Stimulated activated CD8-positive, alpha-beta memory T cell treated with anti-CD3 and anti-CD28 coated beads, Interleukin-4, amount 100 ng/mL, for 48 hours (primary cell): ENCODE measurements at regions not wholly inside any gene's neighbourhood (a gene's known extent, or its start where the extent isn't known, plus 50 kb on each side); places are given as distances from the start of the nearest gene placed in this dataset.
"Not testable (repeated sequence)": the region's sequence is repeated elsewhere in the genome, so short reads cannot be mapped to it uniquely, and the experiment has no call there.

ENCODE experiments used
- DNase-seq: peaks from one replicate; pipeline ENCODE4 v3.0.0-alpha.2; 2020

GRCh38 chr10:65341323-65341925 lies 1584.4 kb upstream of the LRRTM3 start:
- DNase-seq = no peak

- no peak for DNase-seq
Measured at GRCh38 chr10:65342245-65342644, 1583.6 kb upstream of the LRRTM3 start.

DNA sequence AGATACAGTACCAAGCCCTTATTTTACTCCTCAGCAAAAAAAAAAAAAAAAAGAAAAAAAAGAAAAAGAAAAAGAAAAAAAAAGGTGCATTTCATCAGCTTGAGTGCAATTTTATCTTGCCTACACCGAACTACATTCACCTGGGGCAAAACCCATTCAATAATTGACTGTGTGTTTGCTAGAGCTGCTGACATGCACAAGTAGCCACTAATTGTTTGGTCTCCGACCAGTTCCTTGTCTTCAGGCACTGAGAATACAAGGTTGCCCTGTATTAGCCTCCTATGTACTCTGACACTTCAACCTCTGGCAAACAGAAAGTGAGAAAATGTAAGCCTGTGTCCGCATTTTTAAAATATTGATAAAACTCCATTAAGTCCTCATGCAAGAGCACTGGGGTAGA lies 1579.4 kb upstream of the LRRTM3 start:
- no peak for DNase-seq

- no peak for DNase-seq
Measured at GRCh38 chr10:65348637-65349036, 1577.2 kb upstream of the LRRTM3 start.

GRCh38 chr10:65350611-65351010 lies 1575.2 kb upstream of the LRRTM3 start:
- DNase-seq = no peak

DNA sequence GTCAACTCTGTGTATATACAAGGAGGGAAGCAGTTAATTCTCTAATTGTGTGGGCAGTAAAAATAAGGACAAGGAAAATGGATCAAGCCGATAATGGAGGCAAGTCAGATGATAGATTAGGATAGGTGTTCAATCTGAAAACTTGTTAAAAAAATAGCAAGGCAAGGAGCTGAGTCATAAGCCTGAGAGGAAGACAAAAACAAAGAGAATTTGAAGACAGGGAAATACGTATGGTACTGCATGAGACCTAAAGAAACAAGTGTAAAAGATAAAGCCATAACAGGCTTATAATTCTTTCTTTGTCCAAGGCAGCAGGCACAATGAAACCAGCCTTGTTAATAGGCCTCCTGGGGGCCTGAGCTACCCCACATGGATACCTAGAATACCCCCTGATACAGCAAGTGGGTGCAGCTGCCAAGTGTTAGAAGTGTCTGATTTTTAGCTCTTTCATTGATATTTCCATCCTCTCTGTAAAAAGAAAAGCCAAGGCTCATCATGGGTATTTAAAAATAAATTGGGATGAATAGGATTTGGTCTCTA lies 1570.6 kb upstream of the LRRTM3 start:
- no peak for DNase-seq

DNA sequence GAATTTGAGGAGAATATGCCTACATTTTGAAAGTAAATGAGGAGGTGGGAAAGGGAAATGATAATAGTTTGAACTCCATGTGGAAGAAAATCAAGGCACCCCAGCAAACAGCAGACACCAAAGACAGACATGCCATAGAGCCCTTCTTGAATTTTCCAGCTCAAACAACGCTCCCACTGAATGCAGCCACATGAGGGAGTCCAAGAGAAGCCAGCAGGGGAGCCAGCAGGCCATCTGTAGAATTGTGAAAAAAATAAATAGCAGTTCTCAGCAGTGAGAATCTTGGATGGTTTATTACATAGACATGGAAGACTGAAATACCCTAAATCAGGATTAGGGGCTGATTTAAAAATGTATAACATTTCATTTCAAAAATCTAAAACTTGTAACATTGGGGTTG lies 1567.3 kb upstream of the LRRTM3 start:
- DNase-seq = no peak

GRCh38 chr10:65360497-65360896 lies 1565.3 kb upstream of the LRRTM3 start:
- DNase-seq = no peak

- no peak for DNase-seq
Measured at GRCh38 chr10:65365878-65366277, 1560.0 kb upstream of the LRRTM3 start.

GRCh38 chr10:65367706-65368105 lies 1558.1 kb upstream of the LRRTM3 start:
- no peak for DNase-seq

- no peak for DNase-seq
Measured at GRCh38 chr10:65375528-65375927, 1550.3 kb upstream of the LRRTM3 start.

DNA sequence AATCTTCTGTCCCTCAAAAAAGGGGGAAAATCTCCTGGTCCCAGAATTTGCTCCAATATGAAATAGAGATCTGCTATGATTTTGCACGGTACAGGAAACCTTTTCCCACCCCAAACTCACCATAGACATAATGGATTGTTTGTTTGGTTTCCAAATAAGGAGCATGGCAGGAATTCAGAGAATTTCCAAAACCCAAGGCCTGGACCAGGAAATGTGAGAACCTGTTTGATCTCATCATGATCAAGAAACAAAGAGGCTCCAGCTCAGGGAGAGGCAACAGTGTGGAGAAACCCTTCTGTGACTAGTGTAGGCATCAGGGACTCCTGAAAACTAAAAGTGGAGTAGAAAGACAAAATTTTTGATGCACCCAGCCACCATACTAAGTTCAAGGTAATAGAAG lies 1548.1 kb upstream of the LRRTM3 start:
- DNase-seq = no peak

DNA sequence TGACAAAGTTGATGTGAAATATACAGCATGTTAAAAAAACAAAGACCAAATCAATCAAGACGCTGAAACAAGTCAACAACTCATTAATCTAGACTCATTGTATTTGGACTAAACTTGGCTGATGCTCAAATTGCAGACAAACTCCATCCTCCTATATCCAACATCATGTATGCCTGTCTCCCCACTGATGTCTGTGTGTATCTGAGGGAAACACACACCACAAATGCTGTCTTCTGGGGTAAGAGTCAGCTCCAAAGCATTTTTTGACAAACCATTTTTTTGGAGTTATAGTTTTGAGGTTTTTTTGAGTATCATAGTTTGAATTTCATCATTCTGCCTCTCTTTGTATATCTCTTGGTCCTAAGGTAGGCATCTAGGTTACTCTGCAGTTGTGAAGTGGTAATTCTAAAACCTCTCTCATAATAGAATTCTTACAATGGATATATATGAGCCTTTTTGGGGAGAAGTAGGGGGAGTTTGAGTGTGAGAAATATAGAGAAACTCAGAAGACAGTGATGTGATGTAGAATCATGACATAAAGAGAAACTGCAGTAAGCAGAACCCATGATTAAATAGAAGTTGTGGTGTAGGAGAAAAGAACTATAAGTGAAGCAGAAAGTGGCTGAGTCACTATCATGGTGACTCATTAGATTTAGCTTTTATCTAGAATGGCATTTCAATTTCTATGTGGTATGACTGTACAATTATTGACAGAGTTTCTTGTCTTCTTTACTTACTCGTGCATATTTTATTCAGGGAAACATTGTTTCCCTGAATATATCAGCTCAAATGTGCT lies 1531.1 kb upstream of the LRRTM3 start:
- no peak for DNase-seq

DNA sequence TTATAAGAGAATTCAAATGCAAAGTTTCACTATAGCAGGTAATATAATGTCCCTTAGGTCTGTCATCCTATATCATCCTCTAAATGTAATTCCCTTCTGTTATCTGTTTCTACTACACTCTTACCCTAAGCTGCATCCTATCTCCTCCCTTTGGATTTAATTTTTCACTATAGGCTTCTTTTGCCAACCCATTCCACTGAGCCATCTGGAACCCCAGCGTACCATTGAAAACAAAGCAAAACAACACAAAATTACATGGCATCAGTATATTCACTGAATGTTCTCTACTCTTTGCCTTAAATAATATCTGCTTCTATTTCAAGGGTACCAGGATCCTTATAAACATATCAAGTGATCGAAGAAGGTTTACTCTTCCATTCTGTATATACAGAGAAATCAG lies 1530.2 kb upstream of the LRRTM3 start:
- DNase-seq = no peak

DNA sequence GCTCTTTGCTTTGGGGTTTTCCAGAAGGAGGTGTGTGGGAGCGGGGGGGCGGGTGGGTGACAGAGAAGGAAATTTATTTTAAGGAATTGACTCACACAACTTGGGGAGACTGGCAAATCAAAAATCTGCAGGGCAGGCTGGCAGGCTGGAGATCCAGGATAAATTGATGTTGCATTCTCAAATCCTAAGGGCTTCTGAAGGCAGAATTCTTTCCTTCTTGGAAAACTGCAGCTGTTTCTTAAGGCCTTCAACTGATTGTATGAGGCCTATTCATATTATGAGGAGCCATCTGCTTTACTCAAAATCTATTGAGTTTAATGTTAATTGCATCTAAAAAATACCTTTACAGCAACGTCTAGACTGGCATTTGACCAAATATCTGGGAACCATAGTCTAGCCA lies 1528.8 kb upstream of the LRRTM3 start:
- no peak for DNase-seq

GRCh38 chr10:65408401-65408800 lies 1517.4 kb upstream of the LRRTM3 start:
- DNase-seq = no peak

DNA sequence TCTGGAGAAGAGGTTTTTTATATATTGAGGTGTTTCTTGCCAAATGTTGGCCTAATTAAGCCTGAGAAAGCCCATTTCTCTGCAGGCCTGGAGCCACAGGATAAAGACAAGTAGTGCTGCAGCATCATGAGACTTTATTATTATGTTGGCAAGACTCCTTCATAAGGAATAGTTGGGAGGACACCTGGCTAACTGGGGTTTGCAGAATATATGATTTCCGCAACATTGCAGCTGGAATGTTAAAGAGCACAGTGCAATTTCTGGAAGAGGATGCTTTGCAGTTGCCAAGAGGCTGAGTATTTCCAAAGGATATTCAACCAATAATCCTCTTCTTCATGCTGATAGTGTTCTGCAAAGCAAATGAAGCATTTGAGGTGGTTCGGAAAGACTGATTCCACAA lies 1512.8 kb upstream of the LRRTM3 start:
- DNase-seq = no peak

GRCh38 chr10:65415318-65415717 lies 1510.5 kb upstream of the LRRTM3 start:
- DNase-seq = no peak

DNA sequence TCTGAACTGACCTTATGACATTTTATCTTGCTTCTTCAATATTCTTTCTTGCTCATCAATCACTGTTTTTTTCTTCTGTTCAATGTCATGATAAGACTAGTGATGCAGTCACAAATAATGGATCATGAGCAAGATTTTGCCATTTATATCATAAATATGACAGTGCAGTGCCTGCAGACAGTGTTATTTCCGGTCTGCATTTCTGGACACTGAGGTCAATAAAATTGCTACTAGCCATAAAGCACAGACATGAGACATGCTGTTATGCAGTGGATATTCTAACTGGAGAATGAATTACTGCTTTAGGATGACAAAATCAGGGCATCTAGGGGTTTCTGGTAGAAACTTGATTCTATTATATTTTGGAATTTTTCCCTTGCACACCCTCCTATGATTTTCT lies 1509.7 kb upstream of the LRRTM3 start:
- DNase-seq = no peak

DNA sequence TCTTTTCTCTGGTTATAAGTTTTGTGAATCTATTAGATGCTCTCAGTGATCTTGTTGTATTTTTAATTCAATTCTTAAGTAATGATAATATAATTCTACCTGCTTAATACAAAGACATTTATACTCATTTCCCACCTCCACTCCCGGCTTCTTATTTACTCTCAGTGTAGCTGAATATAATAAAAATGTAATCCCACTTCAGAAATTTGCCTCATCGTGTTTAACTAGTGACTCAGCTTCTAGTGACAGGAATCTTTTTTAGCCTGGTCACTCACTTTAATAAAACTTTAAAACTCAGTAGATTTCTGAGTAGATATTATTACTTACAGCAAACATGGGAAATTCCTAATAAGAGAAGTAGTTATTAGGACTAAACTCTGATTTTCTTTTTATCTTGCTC lies 1506.2 kb upstream of the LRRTM3 start:
- DNase-seq = no peak

GRCh38 chr10:65423043-65423442 lies 1502.8 kb upstream of the LRRTM3 start:
- no peak for DNase-seq

DNA sequence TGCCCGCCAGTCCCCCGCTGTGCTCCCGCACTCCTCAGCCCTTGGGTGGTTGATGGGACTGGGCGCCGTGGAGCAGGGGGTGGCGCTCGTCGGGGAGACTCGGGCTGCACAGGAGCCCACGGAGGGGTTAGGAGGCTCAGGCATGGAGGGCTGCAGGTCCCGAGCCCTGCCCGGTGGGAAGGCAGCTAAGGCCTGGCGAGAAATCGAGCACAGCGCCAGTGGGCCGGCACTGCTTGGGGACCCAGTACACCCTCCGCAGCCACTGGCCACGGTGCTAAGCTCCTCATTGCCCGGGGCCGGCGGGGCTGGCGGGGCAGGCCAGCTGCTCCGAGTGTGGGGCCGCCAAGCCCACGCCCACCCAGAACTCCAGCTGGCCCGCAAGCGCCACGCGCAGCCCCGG lies 1496.5 kb upstream of the LRRTM3 start:
- DNase-seq = not testable (repeated sequence)

DNA sequence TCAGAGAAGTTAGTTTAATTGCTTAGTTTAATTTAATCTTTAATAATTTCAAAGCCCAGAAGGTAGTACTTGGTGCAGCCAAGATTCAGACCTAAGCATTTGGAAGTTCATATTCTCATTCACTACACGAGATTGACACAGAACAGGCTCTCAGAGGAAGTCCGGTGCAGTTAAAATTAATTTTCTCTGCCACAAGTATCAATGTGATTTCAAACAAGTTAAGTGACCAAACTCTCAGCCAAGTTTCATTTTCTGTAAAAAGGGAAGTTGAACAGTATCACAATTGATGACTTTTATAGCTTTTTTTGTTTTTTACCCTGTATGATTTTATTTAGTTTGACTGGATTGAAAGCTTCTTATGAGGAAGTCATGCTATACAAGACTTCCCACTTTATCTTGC lies 1494.9 kb upstream of the LRRTM3 start:
- no peak for DNase-seq

DNA sequence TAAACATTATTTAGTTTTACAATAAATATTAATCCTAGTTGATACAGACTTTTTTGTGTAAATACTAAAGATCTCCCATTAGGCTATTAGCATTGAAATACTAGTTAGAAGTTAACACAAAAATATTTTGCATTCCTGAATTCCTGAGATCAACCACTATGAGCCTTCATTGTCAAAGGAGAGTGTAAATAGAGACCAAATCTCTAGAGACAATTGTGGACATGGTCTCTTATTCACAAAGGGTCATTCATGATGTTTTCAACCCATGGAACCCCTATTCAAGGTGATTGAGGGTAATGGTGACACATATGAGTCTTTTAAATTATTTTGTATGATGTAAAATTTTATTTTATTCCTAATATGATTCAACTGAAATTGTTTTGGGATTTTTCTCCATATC lies 1454.8 kb upstream of the LRRTM3 start:
- DNase-seq = no peak

- DNase-seq = no peak
Measured at GRCh38 chr10:65482848-65483247, 1443.0 kb upstream of the LRRTM3 start.
